H9 (cell line): ENCODE measurements at regions not wholly inside any gene's neighbourhood (a gene's known extent, or its start where the extent isn't known, plus 50 kb on each side); places are given as distances from the start of the nearest gene placed in this dataset.

Experiments used
- DNase-seq: peaks from one replicate; pipeline ENCODE4 v3.0.0-alpha.2; 2017
- H2AFZ ChIP-seq: one replicate; pipeline ENCODE4 v1.6.1; 2013; ENCODE audit warnings: mild to moderate bottlenecking, low read length, control low read depth, moderate library complexity
- H2AK5ac ChIP-seq: 2 replicates; pipeline ENCODE4 v1.6.1; 2013; ENCODE audit warnings: low read length, control low read depth, mixed read lengths; ENCODE audit not compliant: insufficient read length
- H2BK120ac ChIP-seq: one replicate; pipeline ENCODE4 v1.6.1; 2013; ENCODE audit warnings: low read depth, mild to moderate bottlenecking, low read length, control low read depth, inconsistent platforms; ENCODE audit not compliant: poor library complexity, severe bottlenecking
- H2BK12ac ChIP-seq: 2 replicates; pipeline ENCODE4 v1.6.1; 2013; ENCODE audit warnings: low read length, control low read depth, mixed read lengths, low read depth; ENCODE audit not compliant: insufficient read length
- H2BK15ac ChIP-seq: 2 replicates; pipeline ENCODE4 v1.6.1; 2013; ENCODE audit warnings: low read depth, low read length, control low read depth
- H2BK20ac ChIP-seq: one replicate; pipeline ENCODE4 v1.6.1; 2013; ENCODE audit warnings: low read depth, mild to moderate bottlenecking, low read length, control low read depth, inconsistent platforms; ENCODE audit not compliant: poor library complexity, severe bottlenecking
- H2BK5ac ChIP-seq: 2 replicates; pipeline ENCODE4 v1.6.1; 2013; ENCODE audit warnings: low read length, control low read depth, mixed read lengths; ENCODE audit not compliant: insufficient read length
- H3K14ac ChIP-seq: 2 replicates; pipeline ENCODE4 v1.6.1; 2013; ENCODE audit warnings: low read length, control low read depth; ENCODE audit not compliant: insufficient read depth
- H3K18ac ChIP-seq: 2 replicates; pipeline ENCODE4 v1.6.1; 2013; ENCODE audit warnings: low read depth, mild to moderate bottlenecking, mixed read lengths, low read length, control low read depth; ENCODE audit not compliant: insufficient read length
- H3K23ac ChIP-seq: 2 replicates; pipeline ENCODE4 v1.6.1; 2013; ENCODE audit warnings: low read length, control low read depth, mixed read lengths, low read depth; ENCODE audit not compliant: insufficient read length
- H3K23me2 ChIP-seq: 2 replicates; pipeline ENCODE4 v1.6.1; 2013; ENCODE audit warnings: low read depth, mild to moderate bottlenecking, mixed read lengths, low read length, control low read depth; ENCODE audit not compliant: insufficient read length, poor library complexity, severe bottlenecking
- H3K27ac ChIP-seq: 2 replicates; pipeline ENCODE4 v1.5.1; 2013; ENCODE audit warnings: low read length, control low read depth, mixed read lengths, low read depth; ENCODE audit not compliant: insufficient read length
- H3K27me3 ChIP-seq: 2 replicates; pipeline ENCODE4 v1.6.1; 2013; ENCODE audit warnings: low read length, control low read depth, inconsistent platforms; ENCODE audit not compliant: insufficient read depth
- H3K4ac ChIP-seq: 2 replicates; pipeline ENCODE4 v1.6.1; 2013; ENCODE audit warnings: low read depth, mild to moderate bottlenecking, control low read depth, inconsistent platforms, low read length, moderate library complexity
- H3K4me1 ChIP-seq: 2 replicates; pipeline ENCODE4 v1.6.1; 2013; ENCODE audit warnings: low read length, control low read depth, inconsistent platforms; ENCODE audit not compliant: insufficient read depth
- H3K4me2 ChIP-seq: 2 replicates; pipeline ENCODE4 v1.6.1; 2013; ENCODE audit warnings: low read length, control low read depth, mixed read lengths; ENCODE audit not compliant: insufficient read length, insufficient read depth
- H3K56ac ChIP-seq: 2 replicates; pipeline ENCODE4 v1.6.1; 2013; ENCODE audit warnings: low read depth, mild to moderate bottlenecking, mixed read lengths, low read length, control low read depth; ENCODE audit not compliant: insufficient read length
- H3K79me1 ChIP-seq: 2 replicates; pipeline ENCODE4 v1.6.1; 2013; ENCODE audit warnings: low read depth, mild to moderate bottlenecking, moderate library complexity, low read length, control low read depth, inconsistent platforms; ENCODE audit not compliant: insufficient read depth, poor library complexity, severe bottlenecking
- H3K79me2 ChIP-seq: 2 replicates; pipeline ENCODE4 v1.6.1; 2013; ENCODE audit warnings: low read length, control low read depth, inconsistent platforms; ENCODE audit not compliant: insufficient read depth
- H3K9ac ChIP-seq: 2 replicates; pipeline ENCODE4 v1.6.1; 2013; ENCODE audit warnings: low read length, control low read depth, mixed read lengths; ENCODE audit not compliant: insufficient read length; ENCODE audit errors: extremely low read depth
- H3K9me3 ChIP-seq: one replicate; pipeline ENCODE4 v1.6.1; 2013; ENCODE audit warnings: low read depth, low read length, inconsistent platforms; ENCODE audit not compliant: control insufficient read depth
- H3T11ph ChIP-seq: one replicate; pipeline ENCODE4 v1.6.1; 2013; ENCODE audit warnings: mild to moderate bottlenecking, low read length, control low read depth, inconsistent platforms
- H4K20me1 ChIP-seq: one replicate; pipeline ENCODE4 v1.6.1; 2013; ENCODE audit not compliant: control insufficient read depth, insufficient read length, insufficient read depth
- H4K5ac ChIP-seq: 2 replicates; pipeline ENCODE4 v1.6.1; 2013; ENCODE audit warnings: low read depth, mild to moderate bottlenecking, mixed read lengths, low read length, control low read depth; ENCODE audit not compliant: insufficient read length
- H4K8ac ChIP-seq: replicated peaks from 2 replicates; pipeline ENCODE4 v1.6.1; 2013; ENCODE audit warnings: low read length, control low read depth, mixed read lengths, low read depth; ENCODE audit not compliant: insufficient read length
- H4K91ac ChIP-seq: 2 replicates; pipeline ENCODE4 v1.6.1; 2013; ENCODE audit warnings: low read depth, mild to moderate bottlenecking, moderate library complexity, mixed read lengths, low read length, control low read depth; ENCODE audit not compliant: insufficient read length
- H3K27ac Mint-ChIP-seq, 3 experiments: 2 replicates in 2 of 3; 3 replicates in 1 of 3; pipeline ENCODE4 v1.8.0; 2020 to 2021; ENCODE audit warnings: mixed read lengths in 3 of 3, mild to moderate bottlenecking in 1 of 3, moderate library complexity in 1 of 3
- H3K27me3 Mint-ChIP-seq: 2 replicates; pipeline ENCODE4 v1.8.0; 2021; ENCODE audit warnings: low read depth, mild to moderate bottlenecking, moderate library complexity, mixed read lengths
- H3K36me3 Mint-ChIP-seq, 3 experiments: 2 replicates in 2 of 3; 3 replicates in 1 of 3; pipeline ENCODE4 v1.8.0; 2020 to 2021; ENCODE audit warnings: low read depth in 3 of 3, mixed read lengths in 3 of 3; ENCODE audit not compliant: insufficient read depth in 1 of 3
- H3K4me1 Mint-ChIP-seq, 2 experiments: 2 replicates each; pipeline ENCODE4 v1.8.0; 2020; ENCODE audit warnings: mixed read lengths in 2 of 2
- H3K4me3 Mint-ChIP-seq, 2 experiments: 2 replicates in 1 of 2; 3 replicates in 1 of 2; pipeline ENCODE4 v1.8.0; 2020 to 2021; ENCODE audit warnings: mild to moderate bottlenecking in 2 of 2, mixed read lengths in 2 of 2, moderate library complexity in 1 of 2
- H3K9me3 Mint-ChIP-seq, 2 experiments: 2 replicates in 1 of 2; 3 replicates in 1 of 2; pipeline ENCODE4 v1.8.0; 2020; ENCODE audit warnings: mild to moderate bottlenecking in 2 of 2, mixed read lengths in 2 of 2, moderate library complexity in 1 of 2
- WGBS: extraction: QIAGEN DNeasy Blood & Tissue Kit; methylation state at CpG from one replicate; pipeline ENCODE4 v1.1.7; 2013; ENCODE audit warnings: missing lambda C conversion rate, low lambda C conversion rate, mixed read lengths; ENCODE audit not compliant: insufficient read length; ENCODE audit errors: extremely low coverage; 5-methylcytosine and 5-hydroxymethylcytosine counted together
- TF ChIP-seq, protein P1 (sequence below): fragments of 200-600 bp; sonication (generic); conservative IDR thresholded peaks from 3 replicates; pipeline ENCODE4 v1.8.0; 2021; ENCODE audit warnings: antibody characterized with exemption, mild to moderate bottlenecking

DNA sequence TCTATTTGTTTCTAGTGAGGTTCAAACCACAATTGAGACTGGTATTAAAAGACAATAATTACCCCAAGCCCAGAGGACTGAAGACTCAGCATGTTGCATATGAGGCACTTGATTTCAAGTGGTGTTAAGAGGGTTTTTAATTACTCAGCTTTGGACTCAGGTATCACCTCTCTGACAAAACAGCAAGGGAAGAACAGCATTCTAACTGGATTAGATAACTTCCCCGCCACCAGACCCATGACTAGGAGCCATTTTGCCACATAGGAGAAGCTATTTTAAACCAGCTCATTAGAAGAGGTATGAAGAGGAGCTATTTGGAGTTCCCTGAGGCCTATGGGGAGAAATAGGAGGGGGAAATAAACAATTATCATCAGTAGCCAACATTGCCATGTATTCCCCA, 226.1 kb upstream of the TOX3 start:
- no peak overlapping the region for H2AK5ac ChIP-seq
- no peaks in the 10 kb centered on the region for H3K27me3 ChIP-seq
- H4K5ac ChIP-seq, result no peak overlapping the region
- H2BK5ac ChIP-seq, result no peak overlapping the region
- DNase-seq, result no peak
- H2AFZ ChIP-seq, result no peak overlapping the region
- H3K79me2 ChIP-seq, result no peaks in the 10 kb centered on the region
- H3K27ac Mint-ChIP-seq, result no peak overlapping the region
- H3K56ac ChIP-seq, result no peak overlapping the region
- no peak overlapping the region for H3K18ac ChIP-seq
- no peak overlapping the region for H3K4me3 Mint-ChIP-seq
- H3K23ac ChIP-seq, result no peak overlapping the region
- no peak overlapping the region for H2BK120ac ChIP-seq
- WGBS, result no CpG with 5 or more reads among the region's 1 CpG
- no peaks in the 10 kb centered on the region for H4K20me1 ChIP-seq
- H3K4me1 ChIP-seq, result no peaks in the 10 kb centered on the region
- H4K91ac ChIP-seq, result no peak overlapping the region
- H3K36me3 Mint-ChIP-seq, result no peaks in the 10 kb centered on the region
- 0 out of 4 replicates have a peak, but pooled peaks cover 3 to 5% of the 10 kb centered on the region in 2 experiments for H3K4me1 Mint-ChIP-seq
- peaks cover 2% of the 10 kb centered on the region; the same call in 1 of the 2 replicates for H3K27me3 Mint-ChIP-seq
- no peak overlapping the region for H2BK12ac ChIP-seq
- H2BK20ac ChIP-seq, result no peak overlapping the region
- H3K23me2 ChIP-seq, result no peaks in the 10 kb centered on the region
- no peaks in the 10 kb centered on the region for H3K79me1 ChIP-seq
- no peak overlapping the region for H3K9ac ChIP-seq
- H3K9me3 Mint-ChIP-seq, result no peaks in the 10 kb centered on the region
- H2BK15ac ChIP-seq, result no peak overlapping the region
- H3K27ac ChIP-seq, result no peak overlapping the region
- TF ChIP-seq, protein P1, sequence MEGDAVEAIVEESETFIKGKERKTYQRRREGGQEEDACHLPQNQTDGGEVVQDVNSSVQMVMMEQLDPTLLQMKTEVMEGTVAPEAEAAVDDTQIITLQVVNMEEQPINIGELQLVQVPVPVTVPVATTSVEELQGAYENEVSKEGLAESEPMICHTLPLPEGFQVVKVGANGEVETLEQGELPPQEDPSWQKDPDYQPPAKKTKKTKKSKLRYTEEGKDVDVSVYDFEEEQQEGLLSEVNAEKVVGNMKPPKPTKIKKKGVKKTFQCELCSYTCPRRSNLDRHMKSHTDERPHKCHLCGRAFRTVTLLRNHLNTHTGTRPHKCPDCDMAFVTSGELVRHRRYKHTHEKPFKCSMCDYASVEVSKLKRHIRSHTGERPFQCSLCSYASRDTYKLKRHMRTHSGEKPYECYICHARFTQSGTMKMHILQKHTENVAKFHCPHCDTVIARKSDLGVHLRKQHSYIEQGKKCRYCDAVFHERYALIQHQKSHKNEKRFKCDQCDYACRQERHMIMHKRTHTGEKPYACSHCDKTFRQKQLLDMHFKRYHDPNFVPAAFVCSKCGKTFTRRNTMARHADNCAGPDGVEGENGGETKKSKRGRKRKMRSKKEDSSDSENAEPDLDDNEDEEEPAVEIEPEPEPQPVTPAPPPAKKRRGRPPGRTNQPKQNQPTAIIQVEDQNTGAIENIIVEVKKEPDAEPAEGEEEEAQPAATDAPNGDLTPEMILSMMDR, result no peak
- no peak overlapping the region for H4K8ac ChIP-seq
- no peaks in the 10 kb centered on the region for H3K9me3 ChIP-seq
- H3K14ac ChIP-seq, result no peak overlapping the region
- no peak overlapping the region for H3T11ph ChIP-seq
- no peak overlapping the region for H3K4me2 ChIP-seq
- H3K4ac ChIP-seq, result no peak overlapping the region
